ENCODE measurements at regions not wholly inside any gene's neighbourhood (a gene's known extent, or its start where the extent isn't known, plus 50 kb on each side); places are given as distances from the start of the nearest gene placed in this dataset.
"Not testable (repeated sequence)": the region's sequence is repeated elsewhere in the genome, so short reads cannot be mapped to it uniquely, and the experiment has no call there.

DNA sequence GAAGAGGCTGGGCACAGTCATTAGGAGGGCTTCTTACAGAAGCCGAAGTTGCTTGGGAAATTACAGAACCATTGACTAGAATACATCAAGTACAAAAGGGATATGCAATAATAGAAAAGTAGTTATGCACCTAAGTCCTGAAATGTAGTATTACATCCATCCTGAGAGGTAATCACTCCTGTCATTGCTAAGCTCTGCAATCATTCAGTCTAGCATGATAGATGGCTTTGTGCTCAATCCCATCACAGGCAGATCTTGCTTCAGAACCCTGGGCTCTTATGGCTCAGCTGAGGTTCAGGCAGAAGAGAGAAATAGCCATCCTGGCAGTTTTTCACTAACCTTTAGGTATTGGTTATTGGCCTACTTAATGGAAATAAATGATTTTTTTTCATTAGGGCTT, 231.7 kb upstream of the AFF2 start:
- DNase-seq = no peak

DNA sequence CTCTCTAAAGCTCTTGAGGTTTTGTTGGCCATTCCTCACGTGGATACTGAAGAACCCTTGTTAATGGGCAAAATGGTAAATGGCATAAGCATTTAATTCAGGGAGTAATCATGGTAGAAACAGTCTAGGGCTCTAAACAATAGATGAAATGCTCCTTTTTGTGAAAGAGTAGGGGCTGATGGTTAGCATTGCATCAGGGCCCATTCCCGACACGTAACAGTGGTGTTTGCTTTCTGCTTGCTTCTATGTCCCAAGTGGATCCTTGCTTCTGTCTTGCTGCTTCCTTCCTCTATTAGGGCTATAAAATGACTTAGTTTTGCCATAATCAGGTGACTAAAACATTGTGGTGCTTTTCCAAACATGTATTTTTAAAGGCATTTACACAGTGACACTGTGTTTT, 230.9 kb upstream of the AFF2 start:
- no peak for DNase-seq

DNA sequence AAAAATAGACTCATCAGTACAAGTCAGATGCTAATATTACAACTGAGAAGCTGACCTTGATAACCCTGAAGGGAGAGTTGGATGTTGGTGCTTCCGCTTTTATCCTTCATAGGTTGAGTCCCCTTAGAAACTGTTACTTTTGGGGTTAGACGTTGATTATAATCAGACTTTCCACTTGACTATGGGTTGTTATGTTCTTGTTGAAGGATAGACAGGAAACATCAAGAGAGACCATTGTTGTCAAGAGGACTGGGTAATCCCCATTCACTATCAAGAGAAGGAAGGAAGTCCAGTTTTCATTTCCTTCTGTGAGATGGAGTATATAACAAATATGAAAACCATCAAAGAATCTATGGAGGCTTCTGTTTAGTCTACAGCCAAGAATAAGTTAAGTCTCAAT, 229.9 kb upstream of the AFF2 start:
- DNase-seq = no peak

DNA sequence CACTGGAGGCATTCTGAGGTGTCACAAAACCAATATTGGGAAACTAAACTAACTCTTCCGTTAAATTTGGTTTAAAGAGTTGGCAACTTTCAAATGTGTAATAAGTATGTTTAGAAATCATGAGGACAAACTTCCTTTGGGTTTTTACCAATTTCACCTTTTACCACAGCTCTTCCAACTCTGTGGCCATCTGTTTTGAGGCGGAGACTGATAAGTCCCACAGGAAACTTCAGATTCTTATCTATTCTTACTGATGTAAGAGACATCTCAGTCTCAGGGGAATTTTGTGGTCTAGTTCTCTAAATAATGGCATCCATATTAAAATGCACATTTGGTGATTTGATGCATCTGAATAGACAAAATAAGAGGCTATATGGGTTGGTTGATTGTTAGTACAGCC, 229.2 kb upstream of the AFF2 start:
- DNase-seq = no peak

DNA sequence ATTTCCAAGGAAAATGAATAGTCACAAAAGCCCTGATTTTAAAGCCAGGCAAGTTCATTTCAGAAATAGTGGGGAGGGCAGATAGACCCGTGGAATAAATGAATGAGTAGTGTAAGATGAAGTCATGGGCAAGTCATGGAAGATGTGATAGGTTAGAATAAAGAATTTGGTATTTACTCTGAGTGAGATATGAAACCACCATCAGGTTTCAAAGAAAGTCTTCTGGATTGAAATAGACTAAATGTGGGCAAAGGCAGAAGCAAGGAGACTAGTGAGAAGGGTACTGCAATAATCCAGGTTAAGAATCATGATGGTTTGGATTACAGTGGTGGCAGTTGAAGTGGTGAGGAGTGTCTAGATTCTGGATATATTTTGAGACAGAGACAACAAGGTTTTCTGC, 218.5 kb upstream of the AFF2 start:
- no peak for DNase-seq

DNA sequence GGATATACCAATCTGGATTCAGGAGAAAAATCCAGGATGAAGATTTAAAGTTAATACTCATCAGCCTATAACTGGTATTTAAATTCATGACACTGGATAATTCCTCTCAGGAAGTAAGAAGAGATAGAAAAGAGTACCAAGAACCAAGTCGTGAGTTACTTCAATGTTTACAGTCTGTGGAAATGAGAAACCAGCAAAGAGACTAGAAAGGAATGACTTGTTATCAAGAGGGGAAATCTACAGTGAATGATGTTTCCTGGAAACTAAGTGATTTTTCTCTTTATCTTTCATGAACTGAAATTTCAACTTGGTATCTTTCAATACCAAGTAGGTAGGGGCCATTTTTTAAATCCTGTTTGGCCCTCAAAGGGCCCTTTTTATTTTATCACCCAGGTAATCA, 217.9 kb upstream of the AFF2 start:
- DNase-seq = no peak

DNA sequence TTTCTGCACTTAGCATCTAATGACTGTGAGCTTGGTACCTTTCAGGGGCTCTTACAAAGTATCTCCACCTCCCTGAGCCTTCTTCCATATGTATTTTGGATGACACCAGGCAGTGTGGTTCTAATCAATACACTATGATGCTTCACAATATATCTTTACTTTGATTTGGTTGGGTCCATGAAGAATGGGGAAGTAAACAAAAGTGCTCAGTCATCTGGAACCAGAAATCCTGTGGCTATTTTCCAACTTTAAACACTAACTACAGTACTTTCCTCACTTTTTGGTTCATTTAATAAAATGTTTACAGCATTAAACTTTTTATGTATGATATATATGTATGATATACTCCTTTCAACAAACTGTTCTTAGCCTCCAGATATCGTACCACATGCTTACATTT, 216.4 kb upstream of the AFF2 start:
- DNase-seq = no peak

DNA sequence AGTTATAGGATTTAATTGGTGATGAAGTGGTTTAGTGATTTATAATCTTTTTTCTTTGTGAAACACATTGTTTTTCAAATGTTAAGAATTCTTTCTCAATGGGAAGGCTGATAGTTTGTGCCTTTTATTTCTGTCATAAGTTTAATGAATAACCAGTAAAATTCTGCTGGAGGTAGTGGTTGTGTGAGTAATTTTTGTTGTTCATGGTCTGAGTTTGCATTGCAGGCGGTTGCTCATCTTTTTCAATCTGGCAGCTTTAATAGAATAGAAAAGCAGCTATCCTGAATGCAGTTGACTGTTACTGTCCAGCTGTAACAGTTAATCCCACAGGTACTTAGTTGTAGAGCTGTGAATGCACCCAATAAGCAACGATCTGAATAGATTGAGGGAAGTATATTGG, 215.6 kb upstream of the AFF2 start:
- DNase-seq = no peak

DNA sequence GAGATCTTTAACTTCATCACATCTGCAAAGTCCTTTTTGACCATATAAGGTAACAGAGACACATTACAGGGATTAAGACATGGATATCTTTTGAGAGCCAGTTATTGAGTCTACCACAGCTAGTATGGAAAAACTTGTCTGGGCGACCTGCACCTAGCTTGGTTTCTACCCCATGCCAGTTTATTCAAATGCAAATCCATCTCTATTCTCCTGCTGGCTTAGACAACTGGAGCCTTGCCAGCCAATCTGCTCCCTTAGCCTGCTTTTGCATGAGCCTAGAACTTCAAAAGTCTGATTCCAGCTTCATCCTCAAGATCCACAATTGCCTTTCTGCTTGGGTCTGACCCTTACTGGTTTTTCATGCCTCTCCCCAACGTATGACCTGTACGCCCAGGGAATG, 212.0 kb upstream of the AFF2 start:
- DNase-seq = no peak

DNA sequence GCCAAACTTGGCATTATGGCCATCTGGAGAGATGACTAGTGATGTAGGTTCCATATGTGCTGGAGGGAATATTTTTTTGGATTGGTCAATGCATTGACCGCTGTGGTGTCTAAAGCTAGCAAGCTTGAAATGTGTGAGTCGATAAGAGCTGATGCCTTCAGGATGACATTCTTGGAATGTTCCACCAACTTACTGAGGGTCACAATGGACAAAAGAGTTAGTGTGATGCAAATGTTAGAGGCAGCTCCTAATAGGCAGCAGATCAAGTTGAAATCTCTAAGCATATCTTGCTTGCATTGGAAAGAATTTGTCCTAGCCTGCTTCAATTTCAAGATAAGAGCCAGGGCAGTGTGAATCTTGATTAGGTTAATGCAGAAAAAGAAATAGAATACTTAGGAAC, 210.4 kb upstream of the AFF2 start:
- no peak for DNase-seq

DNA sequence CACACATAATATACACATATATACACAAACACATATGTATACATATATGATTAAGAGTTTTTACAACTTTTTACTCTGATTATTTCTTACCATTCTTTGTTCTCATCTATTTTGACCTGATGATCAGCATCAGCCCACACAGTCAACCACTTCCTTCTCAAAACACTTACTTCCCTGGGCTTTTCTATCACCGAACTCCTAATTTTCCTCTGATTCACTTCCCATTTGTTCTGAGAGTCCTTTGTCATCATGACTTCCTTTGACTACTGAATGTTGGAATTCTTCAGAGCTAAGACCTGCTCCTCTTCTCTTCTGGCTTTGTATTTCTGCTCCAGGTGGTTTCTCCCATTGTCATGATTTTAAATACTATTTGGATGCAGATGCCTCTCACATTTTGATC, 209.5 kb upstream of the AFF2 start:
- no peak for DNase-seq

GRCh38 chrX:148298737-148299136, 201.7 kb upstream of the AFF2 start:
- DNase-seq = no peak

GRCh38 chrX:148305214-148305613, 195.2 kb upstream of the AFF2 start:
- DNase-seq = not testable (repeated sequence)

- no peak for DNase-seq
Observed at GRCh38 chrX:148309413-148309812, 191.0 kb upstream of the AFF2 start.

DNA sequence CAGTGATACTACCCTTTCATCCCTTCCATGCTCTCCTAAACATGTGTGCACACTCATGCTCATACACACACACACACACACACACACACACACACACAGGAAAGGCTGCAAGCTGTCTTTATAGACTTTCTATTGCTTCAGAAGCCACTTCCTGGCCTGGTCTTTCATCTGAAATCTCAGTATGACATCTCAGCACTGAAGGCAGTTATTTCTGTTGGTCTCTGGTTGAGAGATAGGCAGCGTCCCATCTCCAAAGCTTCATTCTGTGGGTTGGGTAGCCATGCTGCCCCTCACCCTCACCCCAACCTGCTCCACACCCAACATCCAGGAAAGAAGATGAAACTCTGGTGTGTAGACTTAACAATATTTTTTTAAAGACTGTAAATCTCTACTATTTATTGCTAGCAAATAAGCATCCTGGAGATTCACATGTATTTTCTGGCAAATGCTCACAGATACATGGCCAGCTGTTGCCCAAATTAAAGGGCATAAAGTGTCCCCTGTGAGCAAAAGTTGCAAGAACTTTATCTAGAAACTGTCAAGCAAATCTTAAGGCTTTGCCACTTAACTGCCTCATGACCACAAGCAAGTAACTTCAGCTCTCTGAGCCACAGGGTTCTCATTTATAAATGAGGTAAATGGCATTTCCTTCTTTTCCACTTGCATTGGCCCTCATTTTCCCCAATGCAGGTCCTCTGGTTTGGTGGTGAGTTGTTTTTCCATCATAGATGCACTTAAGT, 189.8 kb upstream of the AFF2 start:
- DNase-seq = no peak

GRCh38 chrX:148311544-148311943, 188.9 kb upstream of the AFF2 start:
- DNase-seq = no peak

DNA sequence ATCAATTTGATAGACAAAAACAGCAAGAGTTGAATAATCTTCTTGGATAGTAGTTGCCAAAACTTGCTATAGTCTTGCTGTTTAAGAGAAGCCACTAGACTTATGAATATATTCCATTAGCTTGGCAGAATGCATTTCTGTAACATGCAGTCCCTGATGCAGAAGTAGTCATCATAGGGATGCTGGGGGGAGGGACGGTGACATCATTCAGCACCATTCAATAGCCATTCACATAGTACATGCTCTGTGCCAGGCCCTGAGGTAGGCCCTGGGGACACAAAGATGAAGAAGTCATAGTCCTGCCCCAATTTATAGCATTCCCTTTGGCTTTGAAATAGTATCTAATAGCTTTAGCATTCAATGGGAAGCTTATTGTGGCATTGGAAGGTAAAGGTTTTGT, 185.5 kb upstream of the AFF2 start:
- DNase-seq = no peak

GRCh38 chrX:148316446-148316845, 184.0 kb upstream of the AFF2 start:
- no peak for DNase-seq

DNA sequence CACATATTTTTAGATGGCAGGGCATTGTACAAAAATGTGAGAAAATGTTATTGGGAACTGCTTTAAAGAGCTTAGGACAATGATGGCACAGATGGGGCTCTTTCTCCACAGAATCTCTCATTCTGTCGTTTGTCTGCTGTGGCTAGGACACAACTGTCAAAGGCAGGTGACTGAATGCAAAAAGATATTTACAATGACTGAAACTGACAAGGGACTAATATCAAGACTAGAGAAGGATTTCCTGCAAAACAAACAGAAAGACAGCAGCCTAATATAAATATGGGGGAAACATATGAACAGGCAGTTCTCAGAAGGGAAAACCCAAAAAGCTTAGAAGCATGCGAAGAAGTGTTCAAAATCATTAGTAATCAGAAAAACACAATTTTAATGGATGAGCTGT, 177.5 kb upstream of the AFF2 start:
- no peak for DNase-seq

DNA sequence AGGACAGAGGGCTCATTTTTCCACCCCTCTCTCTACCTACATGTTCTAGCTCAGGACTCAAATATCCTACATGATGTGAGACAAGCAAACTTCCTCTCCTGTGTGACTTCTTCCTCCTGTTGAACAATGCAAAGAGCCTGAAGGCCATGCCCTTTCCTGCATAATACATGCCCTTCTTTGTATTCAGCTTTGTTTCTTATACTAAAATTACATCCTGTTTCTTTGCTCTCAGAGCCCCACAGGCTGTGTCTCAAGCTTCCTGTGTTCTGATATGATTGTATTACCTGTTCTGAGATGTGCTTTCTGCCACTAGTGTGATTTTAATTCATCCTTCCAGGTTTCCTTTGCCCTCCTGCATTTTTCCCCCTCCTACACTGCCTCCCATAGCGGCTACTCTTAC, 166.4 kb upstream of the AFF2 start:
- DNase-seq = no peak

- DNase-seq = no peak
Observed at GRCh38 chrX:148337873-148338272, 162.5 kb upstream of the AFF2 start.

GRCh38 chrX:148354916-148355315, 145.5 kb upstream of the AFF2 start:
- DNase-seq = no peak

DNA sequence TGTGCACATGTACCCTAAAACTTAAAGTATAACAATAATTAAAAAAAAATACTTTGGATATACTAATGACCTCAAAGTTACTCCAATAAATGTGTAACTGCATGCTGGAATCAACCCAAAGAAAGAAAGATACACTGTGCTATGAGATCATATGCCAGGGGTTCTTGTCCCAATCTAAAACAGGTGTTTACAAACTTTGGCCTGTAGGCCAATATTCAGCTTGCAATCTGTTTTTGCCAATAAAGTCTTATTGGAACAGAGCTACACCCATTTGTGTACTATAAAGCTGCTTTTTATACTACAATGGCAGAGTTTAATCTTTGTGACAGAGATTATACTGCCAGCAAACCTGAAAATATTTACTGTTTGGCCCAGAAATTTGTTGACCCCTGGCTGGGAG, 138.8 kb upstream of the AFF2 start:
- DNase-seq = no peak

DNA sequence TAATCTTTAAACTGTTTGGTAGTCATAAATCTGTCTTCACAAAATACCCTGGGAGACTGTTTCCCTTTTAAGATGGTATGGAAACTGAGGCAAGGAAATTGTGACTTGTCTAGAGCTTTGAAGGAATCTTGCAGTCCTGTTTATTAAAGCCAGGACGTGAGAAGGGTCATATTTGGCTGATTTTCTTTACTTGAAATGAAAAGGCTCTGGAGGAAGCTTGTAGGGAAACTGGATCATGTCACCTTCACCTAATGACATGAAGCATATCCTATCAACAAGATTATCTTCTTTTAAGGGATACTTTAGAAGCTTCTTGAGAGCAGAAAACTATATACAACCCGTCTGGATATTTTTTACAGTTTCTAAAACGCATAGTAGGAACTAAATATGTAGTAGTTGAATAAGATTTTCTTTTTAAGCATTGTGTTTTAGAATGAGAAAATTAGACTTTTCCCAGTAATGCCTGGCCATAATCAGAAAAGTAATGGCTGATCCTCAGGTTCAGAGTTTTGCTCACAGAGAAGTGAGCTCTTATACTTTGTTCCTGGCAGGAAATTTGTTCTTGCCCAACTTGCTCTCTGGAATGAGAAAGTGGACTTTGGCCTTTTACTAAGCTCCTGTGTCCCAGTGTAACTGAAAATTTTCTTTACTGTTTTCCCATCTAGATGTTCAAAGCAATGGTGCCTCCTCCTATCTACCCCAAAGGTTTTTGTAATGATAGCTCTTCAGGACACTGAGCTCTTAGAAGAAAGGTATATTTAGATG, 136.8 kb upstream of the AFF2 start:
- DNase-seq = no peak
